ENCODE measurements at regions not wholly inside any gene's neighbourhood (a gene's known extent, or its start where the extent isn't known, plus 50 kb on each side); places are given as distances from the start of the nearest gene placed in this dataset.

DNA sequence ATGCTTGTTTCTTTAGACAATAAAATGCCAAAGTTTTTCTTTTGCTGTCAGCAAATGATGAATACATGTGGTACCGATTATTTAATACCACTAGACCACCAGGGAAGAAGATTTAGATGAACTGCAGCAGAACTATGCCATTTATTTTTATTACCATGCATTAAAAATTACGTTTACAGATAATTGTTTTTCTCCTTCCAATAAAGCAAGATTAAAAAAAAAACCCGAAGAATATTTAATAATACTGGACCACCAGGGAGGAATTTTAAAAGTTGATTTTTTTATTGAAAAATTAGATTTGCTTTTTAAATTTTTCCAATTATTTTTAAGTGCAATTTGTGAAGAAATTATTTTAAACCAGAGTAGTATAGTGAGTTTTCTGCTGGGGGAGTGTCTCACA lies 170.3 kb upstream of the HNRNPA3 start:
- DNase-seq = no peak

DNA sequence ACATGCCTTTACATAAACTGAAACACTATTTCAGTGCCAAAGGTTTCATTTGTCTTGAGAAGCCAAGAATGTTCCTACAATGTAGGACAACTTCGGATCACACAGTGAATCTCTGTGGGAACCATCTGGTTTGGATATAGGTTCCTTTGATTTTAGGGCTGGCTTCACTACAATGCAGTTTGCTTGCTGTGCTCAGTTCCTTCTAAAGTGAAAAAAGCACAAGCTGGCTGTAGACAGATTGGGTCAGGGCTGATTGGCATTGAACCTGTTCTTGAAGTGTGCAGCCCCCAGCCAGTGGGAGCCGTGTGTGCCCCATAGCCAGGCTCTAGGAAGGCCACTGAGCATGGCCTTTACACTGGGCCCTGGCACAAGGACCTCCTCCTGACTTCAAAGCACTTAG lies 167.9 kb upstream of the HNRNPA3 start:
- no peak for DNase-seq

DNA sequence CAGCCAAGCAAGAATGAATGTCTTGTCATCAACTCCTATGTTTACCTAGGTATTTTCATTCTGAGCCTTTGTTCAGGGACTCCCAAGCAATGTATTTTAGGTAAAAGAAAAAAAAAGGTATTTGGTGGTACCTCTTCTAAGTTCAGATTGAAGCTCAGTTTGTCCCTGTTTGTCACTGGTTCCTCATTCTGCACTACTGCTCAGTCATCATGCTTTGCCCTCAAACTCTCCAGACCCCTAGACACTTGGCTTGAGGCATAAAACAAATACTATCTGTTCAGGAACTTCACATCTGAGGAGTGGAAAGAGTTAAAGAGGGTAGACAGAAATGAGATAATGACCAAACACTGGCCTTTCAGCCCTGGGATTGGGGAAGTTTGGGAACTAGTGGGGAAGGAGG lies 163.6 kb upstream of the HNRNPA3 start:
- no peak for DNase-seq

DNA sequence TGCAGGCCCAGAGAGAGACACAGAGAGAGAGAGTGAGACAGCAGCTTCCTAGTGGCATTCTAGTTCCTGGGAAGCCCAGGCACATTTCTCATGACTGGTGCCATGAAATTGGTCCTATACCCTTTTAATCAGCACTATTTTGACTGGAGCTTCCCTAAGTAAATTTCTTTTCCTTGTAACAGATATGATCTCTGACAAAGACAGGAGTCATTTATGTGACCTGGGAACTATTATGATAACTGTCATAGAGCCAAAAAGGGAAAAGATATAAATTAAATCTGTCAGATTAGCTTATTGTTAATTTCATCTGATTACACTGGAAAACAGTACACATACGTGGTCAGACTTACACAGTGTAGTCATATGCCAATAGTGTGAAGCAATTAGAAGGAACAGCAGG lies 161.3 kb upstream of the HNRNPA3 start:
- DNase-seq = no peak

DNA sequence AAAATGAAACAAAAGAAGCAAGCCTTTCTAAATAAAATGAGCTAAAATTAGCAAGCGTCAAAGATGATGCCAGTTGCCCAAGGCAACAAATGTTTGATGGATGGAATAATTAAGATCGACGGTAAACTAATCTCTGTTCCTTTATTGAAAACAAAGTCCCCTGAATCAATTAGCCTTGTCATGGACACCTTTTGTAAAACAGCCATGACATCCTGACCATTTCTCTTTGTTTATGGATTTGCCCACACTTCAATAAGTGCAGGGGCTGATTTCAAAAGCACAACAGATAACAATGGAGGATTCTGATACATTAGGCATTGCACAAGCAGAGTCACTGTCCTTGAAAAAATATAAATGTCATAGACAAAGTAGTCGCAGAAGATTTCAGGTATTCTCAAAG lies 160.1 kb upstream of the HNRNPA3 start:
- no peak for DNase-seq

DNA sequence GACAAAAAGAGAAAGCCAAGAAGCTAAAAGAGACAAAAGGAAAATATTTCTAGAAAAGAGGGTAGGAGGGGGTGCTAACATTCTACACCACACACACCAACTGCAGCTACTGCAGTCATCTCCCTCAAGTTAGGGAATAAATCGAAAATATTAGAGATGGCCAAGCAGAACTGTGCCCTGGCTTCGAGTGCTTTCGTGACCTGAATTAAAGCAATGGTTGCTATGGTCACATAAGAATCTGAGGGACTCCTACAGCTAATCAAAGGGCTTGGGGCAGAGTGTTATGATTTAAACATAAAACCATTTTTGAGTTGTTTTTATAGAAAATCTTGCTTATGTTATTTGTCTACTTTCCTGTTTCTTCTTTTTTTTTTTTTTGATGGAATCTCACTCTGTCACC lies 159.6 kb upstream of the HNRNPA3 start:
- no peak for DNase-seq

DNA sequence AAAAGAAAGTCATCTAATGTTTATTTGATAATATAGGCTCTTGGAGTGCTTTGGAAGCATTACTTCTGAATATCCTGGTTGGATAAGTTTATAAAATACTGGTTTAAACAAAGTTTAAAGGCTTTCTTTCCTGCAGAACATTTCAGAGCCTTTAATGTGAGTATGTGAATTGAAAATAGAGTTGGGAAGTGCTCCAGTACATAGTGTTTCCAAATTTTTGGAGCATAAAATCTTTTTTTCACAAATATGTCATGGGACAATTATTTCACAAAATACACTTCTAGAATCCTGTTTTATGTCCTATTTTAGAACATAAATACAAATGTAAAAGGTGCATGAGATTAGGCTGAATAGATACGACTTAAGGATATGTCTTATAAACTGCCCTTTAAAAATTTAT lies 158.9 kb upstream of the HNRNPA3 start:
- DNase-seq = no peak

DNA sequence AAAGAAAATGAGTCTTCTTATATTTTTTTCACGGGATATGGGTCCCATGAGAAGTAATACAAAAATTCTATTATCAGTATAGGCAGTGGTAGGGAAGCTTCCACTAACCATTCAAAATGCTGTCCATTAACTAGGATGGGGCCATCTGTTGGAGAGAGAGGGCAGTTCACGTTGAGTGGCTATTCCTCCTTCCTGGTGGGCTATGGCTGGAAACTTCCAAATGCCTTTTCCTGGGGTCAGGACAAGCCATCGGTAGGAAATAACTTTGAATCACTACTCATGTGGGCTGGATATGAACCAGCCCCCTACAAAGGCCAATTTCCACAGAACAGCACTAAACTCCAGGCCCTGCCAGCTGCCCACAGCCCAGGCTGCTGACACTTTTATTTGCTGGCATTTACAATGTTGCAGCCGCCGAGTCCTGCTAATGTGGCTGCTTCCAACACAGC lies 156.1 kb upstream of the HNRNPA3 start:
- no peak for DNase-seq

DNA sequence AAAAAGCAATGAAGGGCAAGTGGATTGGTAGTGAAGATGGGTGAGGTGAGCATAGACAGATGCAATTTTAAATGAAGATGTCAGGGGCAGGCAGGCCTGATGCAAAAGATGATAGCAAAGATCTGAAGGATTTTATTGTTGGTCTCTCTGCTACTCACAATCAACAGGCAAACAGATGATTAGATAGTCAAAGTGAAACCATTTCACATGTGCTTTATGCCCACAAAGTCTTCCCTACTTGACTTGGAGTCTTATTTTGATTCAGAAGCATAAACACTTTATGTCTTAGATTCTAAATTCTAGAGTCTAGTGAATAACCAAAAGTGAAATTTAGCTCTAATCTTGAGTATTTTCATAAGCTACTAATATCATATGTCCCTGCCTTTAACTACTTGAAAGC lies 153.8 kb upstream of the HNRNPA3 start:
- no peak for DNase-seq

DNA sequence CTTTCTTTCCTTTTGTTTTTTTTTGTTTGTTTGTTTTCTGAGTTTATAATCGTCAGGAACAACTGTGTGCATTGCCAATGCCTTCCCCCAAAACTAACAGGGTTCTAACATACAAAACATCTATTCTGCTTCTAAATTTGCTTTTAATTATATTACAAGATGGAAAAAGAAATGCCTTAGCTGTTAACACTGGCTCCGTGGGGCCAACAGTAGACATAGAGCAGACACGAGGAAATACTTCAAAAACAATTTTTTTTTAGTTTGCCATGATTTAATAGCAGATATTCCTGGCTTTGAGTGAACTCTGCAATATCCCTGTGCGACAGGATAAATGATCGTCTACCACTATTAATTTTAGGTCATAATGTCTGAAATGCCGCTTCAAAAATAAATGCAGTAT lies 153.3 kb upstream of the HNRNPA3 start:
- no peak for DNase-seq

DNA sequence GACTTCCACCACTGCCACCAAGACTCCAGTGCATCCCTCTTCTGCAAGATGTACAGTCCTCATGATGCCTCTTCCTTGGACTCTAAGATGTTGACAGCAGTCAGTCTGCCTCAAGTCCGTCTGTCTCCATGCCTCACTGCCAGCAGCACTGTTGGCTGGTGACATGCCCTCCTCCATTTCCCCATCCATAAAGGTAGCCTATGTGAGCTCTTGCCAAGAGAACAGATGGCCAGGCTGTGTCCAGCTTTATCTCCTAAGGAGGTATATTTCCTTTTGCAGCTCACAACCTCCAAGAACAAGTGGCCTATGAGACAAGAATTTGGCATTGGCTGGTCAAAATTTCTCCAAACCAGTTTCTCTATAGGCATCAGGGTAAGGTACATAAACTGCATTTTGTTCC lies 149.3 kb upstream of the HNRNPA3 start:
- no peak for DNase-seq

DNA sequence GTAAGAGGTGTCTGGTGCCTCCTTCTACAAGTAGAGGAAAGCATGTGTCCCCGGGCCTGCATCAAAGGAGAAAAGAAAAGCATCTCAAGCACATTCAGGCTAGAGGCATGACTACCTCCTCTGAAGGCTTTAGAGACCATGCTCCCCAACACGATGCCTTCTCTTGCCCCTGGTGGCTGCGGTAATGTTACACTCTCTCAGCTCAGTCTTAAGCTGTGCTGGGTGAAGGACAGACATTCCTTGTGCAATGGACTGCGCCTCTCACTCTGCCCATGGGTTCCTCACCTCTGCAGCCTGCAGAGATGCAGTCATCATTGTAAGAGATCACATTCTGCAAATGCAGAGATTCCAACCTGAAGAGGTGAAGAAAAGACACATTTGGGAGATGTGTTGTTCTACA lies 148.2 kb upstream of the HNRNPA3 start:
- DNase-seq = no peak

DNA sequence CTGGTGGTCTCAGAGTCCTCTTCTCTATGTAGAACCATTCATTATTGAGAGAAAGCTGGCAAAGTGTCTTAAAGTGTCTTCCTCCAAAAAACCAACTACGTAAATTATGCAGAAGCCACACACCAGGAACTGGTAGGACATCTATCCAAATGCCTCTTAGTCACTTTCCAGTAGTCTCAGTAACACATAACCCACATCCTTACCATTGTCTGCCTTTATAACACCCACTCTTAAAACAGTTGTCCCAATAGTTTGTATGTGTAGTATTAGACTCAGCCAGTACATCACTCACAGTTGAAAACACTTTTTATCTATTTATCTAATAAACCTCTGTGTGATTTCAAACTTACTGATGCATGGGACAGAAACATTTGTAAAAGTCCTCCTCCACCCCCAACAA lies 143.6 kb upstream of the HNRNPA3 start:
- DNase-seq = no peak

DNA sequence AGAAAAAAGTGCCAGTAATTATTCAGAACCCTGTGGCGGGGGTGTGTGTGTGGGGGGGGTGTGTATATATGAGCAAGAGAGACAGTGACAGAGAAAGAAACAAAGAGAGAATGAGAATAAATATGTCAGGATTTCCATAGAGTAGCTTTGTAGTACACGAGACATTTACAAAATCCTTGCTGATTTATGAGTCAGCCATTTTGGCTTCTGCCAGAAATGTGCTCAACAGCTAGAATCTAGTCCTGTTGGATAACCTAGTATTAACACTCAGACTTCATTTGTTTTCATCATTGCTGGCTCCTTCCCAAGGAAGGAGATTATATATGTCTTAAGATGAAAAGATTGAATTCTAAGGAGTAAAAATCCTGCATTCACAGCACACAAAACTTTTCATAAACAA lies 140.5 kb upstream of the HNRNPA3 start:
- no peak for DNase-seq

DNA sequence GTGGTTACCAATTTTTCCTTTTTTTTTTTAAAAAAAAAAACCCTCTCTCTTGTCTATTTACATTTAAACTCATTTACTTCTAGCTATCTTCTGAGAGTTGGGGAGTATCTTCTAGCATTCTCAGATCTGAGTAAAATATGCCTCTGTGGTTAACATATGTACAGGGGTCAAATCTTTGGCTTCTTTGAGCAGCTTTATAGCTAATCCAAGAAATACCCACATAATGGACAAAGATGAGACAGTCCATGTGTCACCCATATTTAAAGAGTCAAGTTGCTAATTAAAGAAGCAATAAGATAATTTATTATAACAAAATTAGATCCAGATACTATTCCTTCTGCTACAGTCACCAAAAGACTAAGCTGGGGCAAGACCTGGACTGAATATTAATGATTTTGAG lies 139.0 kb upstream of the HNRNPA3 start:
- no peak for DNase-seq

DNA sequence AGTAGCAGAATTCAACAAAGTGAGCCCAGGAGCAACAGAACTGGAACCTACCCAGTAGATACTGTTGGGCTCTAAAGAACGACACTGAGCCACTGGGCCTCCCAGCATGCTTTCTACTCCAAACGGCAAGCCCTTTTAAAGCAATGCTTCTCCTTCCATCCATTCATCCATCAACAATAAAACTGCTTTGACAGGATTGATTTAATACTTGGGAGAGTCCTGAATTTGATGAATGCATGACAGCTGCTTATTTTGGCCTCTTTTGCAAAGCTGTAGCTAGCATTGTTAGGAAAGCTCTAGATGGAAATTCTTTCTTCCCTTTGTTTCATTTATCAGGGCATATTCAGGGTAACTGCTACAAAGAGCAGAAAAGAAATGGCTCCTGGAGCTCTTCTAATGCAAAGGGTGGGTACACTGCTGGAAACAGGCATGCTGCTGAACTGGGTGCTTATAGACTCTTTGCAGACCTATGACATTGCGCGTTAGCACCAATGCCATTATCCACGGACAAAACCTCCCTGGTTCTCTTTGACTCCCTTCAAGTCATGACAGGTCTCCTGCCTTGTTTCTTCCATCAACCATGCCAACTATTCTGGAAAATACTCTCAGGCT lies 138.4 kb upstream of the HNRNPA3 start:
- no peak for DNase-seq

DNA sequence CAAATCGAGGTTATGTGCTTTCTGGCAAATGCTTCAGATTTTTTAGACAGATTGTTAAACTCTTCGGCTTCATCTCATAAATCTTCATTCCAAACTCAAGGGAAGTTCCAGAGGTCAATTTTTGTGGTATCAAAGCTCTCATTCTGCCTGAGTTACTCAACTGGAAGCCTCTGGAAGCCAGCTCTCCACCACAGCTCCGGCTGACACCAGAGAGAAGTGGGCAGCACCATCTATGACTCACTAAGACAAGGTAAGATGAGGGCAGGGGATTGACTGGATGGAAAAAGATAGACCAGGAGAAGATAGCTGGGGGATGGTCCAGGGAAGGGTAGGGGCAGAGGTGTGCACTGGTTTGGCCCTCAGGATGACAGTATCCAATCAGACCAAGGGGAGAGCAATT lies 137.3 kb upstream of the HNRNPA3 start:
- no peak for DNase-seq

DNA sequence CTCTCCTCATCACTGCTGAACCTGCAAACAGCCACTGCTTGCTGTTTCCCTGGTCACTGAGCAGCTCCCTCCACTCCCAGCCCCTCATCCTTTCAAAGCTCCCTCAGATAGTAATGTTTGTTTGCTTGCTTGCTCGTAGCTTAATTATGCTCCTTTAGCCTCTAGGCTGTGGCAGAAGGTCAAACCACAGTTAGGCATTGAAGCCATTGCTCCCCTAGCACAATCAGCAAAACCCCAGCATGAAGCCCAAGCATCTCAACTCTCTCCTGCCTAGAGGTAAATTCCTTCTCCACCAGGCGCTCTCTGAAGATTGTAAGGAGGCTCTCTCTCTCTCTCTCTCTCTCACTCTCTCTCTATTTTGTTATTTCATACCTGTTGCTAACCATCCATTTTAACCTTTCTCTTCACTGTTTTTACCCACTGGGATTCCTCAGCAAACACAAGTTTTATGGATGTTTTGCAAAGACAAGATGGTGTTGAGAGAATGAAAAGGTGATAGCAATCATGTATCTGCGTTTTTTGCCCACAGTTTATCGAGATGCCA lies 135.9 kb upstream of the HNRNPA3 start:
- DNase-seq = no peak

DNA sequence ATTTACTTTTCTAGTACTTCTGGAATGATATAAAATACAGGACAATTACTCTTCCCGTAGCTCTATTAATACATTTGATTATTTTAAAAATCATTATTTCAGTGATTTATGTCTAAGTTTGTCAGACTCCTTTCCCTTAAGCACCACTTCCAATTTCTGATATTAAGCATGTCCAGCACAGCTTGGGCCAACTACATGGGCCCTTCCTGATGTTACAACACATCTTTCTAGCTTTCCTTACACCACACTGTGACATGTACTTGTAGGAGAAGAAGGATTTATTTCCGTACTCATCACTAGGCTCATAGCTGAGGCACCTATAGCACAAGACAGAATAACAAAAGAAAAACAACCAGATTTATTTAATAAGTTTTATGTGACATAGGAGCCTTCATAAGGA lies 134.8 kb upstream of the HNRNPA3 start:
- DNase-seq = no peak

DNA sequence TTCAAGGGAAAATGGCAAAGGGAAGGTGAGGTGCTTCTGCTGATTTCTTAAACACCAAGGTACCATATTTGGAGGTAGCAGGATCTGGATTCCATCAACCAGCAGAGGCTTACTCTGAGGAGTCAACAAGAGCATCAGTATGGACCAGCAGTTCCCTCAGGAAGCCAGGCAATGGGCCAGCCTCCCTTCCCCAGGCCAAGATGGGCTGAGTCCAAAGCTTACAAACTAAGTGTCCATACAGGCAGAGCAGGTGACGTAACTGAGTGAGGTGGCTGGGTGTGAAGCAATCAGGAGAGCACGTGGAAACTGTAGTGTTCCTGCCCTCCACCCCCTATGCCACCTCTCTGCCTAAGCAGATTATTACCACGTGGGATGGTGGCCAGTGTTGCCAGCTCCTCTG lies 134.2 kb upstream of the HNRNPA3 start:
- no peak for DNase-seq

DNA sequence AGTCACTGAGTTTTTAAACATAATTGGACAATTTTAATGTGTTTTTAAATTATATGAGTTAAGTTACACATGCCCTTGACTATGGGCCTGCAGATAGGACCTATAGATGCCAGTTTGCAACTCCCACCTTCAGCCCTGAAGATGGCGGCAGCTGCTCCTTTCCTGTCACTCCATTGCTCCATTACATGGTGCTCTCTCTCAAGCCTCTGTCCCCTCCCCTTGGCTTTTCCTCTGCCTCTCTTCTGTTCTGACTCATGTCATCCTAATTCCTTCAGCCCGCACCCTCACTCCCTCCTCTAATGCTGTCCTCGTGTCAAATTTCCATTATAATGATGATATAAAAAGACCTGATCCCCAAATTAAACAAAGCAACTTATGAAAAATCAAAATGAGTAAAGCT lies 133.7 kb upstream of the HNRNPA3 start:
- DNase-seq = no peak

DNA sequence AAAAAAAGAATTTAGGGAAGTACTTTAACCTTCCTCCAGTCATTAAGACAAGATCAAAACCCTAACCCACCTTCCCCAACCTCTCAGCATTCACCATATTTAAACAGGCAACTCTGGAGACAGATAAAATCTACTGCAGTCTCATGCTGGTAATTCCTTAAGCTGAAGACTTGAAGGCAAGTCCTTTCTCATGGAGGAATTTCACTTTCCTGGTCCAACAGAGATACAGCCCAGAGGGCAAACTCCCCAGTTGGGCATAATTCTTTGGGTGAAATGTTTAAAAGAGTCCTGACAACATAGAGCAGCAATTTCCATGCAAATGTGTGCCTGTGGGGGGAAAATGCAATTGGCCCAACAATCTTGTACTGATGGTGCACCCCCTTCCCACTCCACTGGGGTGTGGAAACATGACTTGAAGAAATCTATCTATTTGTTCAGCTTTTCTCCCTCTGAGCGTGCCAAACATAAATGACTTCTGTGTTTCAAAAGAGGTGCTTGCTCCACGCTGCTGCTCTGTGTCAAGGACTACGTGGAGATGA lies 131.8 kb upstream of the HNRNPA3 start:
- no peak for DNase-seq

DNA sequence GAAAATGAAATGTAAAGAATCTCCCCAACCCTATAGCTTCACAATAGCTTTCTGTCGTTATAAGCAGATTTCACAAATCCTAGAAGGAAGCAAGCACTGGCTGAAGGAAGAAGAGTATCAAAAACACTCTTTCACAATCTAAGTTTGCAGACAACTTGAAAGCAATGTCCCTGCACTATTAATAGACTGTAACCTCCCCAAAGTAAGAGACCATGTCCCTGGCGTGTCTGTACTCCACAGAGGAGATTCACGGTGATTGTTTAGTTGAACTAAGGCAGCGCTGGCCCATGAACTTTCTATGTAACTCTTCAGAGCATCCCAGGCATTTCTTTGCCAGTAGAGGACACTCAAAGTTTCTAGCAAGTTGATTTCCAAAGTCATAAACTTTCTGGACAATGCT lies 128.0 kb upstream of the HNRNPA3 start:
- DNase-seq = no peak

DNA sequence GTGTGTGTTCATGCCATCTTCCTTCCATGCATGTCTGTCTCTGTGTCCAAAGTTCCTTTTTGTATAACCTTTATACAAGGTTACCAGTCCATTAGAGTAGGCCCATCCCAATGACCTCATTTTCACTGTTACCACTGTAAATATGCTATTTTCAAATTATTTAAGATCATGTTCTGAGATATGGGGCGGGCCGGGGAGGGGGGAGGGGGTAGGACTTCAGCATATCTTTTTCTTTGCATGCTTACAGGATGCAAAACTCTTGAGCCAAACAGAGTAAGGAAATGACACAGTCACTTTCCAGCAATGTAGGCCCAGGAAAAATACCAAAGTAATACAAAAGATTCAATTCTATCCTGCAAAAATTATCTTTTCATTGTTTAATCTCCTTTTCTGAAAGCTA lies 124.1 kb upstream of the HNRNPA3 start:
- no peak for DNase-seq

DNA sequence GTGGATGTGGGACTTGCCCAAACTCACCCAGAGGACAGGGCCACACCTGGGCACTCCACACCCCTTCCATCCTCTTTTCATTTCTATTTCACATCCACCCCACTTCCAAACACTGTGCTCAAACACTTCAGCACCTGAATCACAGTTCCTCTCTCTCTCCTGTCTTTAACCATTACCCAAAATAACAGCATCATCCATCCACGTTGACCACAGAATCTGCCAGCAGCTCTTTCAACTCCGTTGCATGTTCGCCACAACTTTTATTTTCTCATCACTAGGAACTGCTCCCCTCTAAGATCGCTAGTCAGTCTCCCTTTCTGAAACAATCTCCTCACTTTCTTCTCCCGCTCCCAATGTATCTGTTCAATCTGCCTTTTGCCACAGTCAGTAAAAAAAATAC lies 121.6 kb upstream of the HNRNPA3 start:
- no peak for DNase-seq
